SK-N-MC (cell line): ENCODE measurements at regions not wholly inside any gene's neighbourhood (a gene's known extent, or its start where the extent isn't known, plus 50 kb on each side); places are given as distances from the start of the nearest gene placed in this dataset.

Source experiments
- DNase-seq: peaks from one replicate; pipeline ENCODE4 v3.0.0-alpha.2; 2011; ENCODE audit warnings: low read depth, low spot score
- H3K27ac ChIP-seq: fragments of 200-600 bp; sonication (generic); 2 replicates; pipeline ENCODE4 v1.5.1; 2016; ENCODE audit warnings: mixed run types
- H3K36me3 ChIP-seq: fragments of 200-600 bp; sonication (generic); 2 replicates; pipeline ENCODE4 v1.6.1; 2017; ENCODE audit warnings: antibody characterized with exemption, low read length, mixed read lengths; ENCODE audit not compliant: insufficient read depth
- H3K4me3 ChIP-seq: fragments of 200-600 bp; sonication (generic); 2 replicates; pipeline ENCODE4 v1.5.1; 2016
- H3K9ac ChIP-seq: fragments of 200-600 bp; sonication (generic); 2 replicates; pipeline ENCODE4 v1.8.0; 2017; ENCODE audit warnings: mixed run types, mixed read lengths; ENCODE audit not compliant: insufficient read length
- H3K9me3 ChIP-seq: fragments of 200-600 bp; sonication (generic); 2 replicates; pipeline ENCODE4 v1.6.1; 2017; ENCODE audit warnings: low read depth, mild to moderate bottlenecking, antibody characterized with exemption, low read length, moderate library complexity, mixed read lengths
- EZH2 ChIP-seq: fragments of 200-600 bp; sonication (generic); IDR thresholded peaks from one replicate; pipeline ENCODE4 v1.6.1; 2017; ENCODE audit warnings: antibody characterized with exemption
- FOXP2 ChIP-seq: optimal IDR thresholded peaks from 2 replicates; pipeline ENCODE3; 2011; ENCODE audit warnings: mild to moderate bottlenecking, moderate library complexity; ENCODE audit not compliant: insufficient read depth; ENCODE audit errors: extremely low read length, control extremely low read depth
- POLR2AphosphoS5 ChIP-seq: IDR thresholded peaks from 2 replicates; pipeline ENCODE4 v1.6.1; 2012; ENCODE audit warnings: mild to moderate bottlenecking, low read depth, low read length, borderline replicate concordance

DNA sequence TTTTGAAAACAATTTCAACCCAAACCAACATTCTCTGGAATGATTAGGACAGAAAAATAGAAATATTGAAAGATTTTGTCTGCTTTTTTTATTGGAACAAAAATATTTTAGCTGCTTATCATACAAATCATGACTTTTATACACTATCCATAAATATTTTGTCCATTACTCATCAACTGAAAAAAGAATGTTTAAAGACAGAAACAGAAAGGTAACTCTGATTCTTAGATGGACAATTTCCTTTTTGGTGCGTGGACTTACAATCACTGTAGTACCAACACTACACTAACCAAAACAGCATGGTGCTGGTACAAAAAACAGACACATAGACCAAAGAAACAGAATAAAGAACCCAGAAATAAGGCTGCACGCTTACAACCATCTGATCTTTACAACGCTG, 582.8 kb upstream of the CCDC54 start:
- no peak for DNase-seq
- Histone ChIP-seq H3K27ac (no peak overlapping the region), H3K9me3 (peaks cover 3% of the 10 kb centered on the region; the same call in 1 of the 2 replicates), H3K4me3 (no peak overlapping the region), H3K9ac (no peak overlapping the region), H3K36me3 (no peaks in the 10 kb centered on the region)
- TF ChIP-seq FOXP2, result no peak
- TF ChIP-seq EZH2, result no peak
- TF ChIP-seq POLR2AphosphoS5, result no peak

DNA sequence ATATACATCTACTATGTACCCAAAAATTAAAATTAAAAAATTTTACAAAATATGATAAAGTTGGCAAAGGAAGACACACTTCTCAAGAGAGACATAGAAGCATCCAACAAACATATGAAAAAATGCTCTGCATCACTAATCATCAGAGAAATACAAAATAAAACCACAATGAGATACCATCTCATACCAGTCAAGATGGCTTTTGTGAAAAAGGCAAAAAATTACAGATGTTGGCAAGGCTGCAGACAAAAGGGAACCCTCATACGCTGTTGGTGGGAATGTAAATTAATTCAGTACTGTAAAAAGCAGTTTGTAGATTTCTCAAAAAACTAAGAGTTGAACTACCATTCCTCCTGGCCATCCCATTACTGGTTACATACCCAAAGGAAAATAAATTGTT, 581.7 kb upstream of the CCDC54 start:
- Histone ChIP-seq H3K36me3 (no peaks in the 10 kb centered on the region), H3K9me3 (peaks cover 3% of the 10 kb centered on the region; the same call in 1 of the 2 replicates), H3K27ac (no peak overlapping the region), H3K4me3 (no peak overlapping the region), H3K9ac (no peak overlapping the region)
- DNase-seq, result no peak
- no peak for TF ChIP-seq POLR2AphosphoS5
- no peak for TF ChIP-seq FOXP2
- no peak for TF ChIP-seq EZH2

DNA sequence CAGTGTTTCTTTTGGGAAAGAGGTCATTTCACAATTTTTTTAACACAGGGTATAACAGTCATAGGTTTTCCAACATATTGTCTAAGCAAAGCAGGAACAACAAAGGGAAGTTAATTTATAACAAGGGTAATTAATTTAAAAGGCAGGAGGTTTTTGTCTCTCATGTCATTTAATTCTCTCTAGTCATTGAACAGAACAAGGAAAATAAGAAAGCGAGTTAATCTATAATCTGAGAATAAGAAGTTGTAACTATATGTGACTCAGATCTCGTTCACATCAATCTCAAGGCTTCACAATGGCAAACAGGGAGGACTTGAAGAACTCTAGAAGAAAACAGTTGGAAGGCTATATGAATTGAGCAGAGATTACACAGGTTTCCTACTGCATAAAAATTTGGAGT, 579.8 kb upstream of the CCDC54 start:
- Histone ChIP-seq H3K9ac (no peak overlapping the region), H3K27ac (no peak overlapping the region), H3K4me3 (no peak overlapping the region), H3K9me3 (peaks cover 3% of the 10 kb centered on the region; the same call in 1 of the 2 replicates), H3K36me3 (no peaks in the 10 kb centered on the region)
- DNase-seq, result no peak
- TF ChIP-seq POLR2AphosphoS5 (no peak), FOXP2 (no peak), EZH2 (no peak)

DNA sequence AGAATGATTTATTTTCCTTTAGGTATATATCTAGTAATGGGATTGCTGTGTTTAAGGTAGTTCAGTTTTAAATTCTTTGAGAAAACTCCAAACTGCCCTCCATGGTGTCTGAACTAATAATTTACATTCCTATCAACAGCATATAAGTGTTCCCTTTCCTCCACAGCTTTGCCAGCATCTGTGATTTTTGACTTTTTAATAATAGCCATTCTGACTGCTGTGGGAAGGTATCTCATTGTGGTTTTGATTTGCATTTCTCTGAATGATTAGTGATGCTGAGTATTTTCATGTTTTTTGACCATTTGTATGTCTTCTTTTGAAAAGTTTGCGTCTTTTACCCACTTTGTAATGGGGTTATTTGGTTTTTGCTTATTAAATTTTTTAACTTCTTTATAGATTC, 571.6 kb upstream of the CCDC54 start:
- Histone ChIP-seq H3K4me3 (no peak overlapping the region), H3K9ac (no peak overlapping the region), H3K27ac (no peak overlapping the region), H3K9me3 (no peaks in the 10 kb centered on the region), H3K36me3 (no peaks in the 10 kb centered on the region)
- TF ChIP-seq FOXP2 (no peak), EZH2 (no peak), POLR2AphosphoS5 (no peak)
- no peak for DNase-seq

DNA sequence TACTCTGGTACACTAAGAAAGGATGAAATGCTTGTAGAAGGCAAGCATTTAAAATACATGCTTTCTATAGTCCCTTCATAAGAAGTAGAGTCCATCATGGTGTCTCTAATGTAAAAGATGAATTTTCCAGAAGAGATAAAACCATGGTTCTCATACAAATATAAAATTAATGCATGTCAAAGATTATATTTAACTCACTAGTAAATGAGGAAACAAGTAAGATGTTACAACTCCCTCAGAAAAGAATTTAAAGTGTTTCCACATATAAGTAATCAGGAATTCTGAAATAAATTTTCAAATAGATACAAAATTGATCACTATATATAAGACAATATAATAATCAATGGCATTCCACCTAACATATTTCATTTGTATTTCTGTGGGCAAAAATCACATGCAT, 570.3 kb upstream of the CCDC54 start:
- TF ChIP-seq FOXP2, result no peak
- TF ChIP-seq EZH2, result no peak
- no peak for TF ChIP-seq POLR2AphosphoS5
- no peak for DNase-seq
- no peaks in the 10 kb centered on the region for H3K36me3 ChIP-seq
- no peak overlapping the region for H3K27ac ChIP-seq
- H3K4me3 ChIP-seq, result no peak overlapping the region
- no peak overlapping the region for H3K9ac ChIP-seq
- H3K9me3 ChIP-seq, result no peaks in the 10 kb centered on the region

DNA sequence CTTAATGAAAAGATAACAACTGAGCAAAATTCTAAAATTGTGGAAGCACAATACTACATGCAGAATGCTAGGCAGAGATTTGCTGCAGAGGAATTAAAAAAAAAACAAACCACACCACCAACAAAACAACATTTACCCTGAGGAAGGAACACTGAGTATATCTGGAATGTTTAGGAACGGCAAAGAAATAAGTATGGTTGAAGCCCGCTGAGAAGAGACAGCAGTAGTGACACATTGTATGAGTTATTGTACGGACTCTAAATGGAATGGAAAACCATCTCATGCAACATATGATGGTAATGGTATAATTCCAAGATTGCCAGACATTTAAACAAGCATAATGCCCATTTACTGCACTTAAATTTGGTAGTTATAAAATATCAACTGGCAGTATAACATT, 568.2 kb upstream of the CCDC54 start:
- H3K9ac ChIP-seq, result no peak overlapping the region
- H3K36me3 ChIP-seq, result no peaks in the 10 kb centered on the region
- DNase-seq, result no peak
- no peak for TF ChIP-seq FOXP2
- no peak for TF ChIP-seq POLR2AphosphoS5
- no peak for TF ChIP-seq EZH2
- H3K27ac ChIP-seq, result no peak overlapping the region
- no peak overlapping the region for H3K4me3 ChIP-seq
- H3K9me3 ChIP-seq, result no peaks in the 10 kb centered on the region

DNA sequence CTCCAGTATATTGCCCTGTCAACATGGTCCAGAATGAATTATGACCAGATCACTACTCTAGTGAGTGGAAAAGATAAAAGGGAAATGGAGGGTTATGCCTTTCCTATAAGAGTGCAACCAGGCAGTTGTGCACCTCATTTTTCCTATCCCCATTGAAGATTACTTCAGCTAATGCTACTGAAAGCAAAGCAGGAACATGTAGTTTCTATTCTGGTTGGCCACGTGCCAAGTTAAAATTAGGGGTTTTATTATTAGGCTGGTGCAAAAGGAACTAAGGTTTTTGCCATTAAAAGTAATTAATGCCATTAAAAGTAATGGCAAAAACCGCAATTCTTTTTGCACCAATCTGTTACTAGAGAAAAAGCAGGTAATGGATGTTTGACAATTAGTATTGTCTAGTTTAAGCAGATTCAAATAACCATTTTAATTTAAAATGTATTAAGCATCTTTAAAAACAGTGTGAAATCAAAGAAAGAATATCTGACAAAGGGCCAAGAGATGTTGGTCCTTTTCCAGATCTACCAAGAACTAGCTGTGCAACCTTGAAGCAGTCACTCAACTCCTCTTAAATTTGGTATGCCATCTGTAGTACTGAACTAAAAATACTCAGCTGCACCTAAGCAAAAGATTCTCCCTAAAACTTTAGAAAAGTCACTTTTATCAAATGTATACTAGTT, 567.5 kb upstream of the CCDC54 start:
- no peak overlapping the region for H3K27ac ChIP-seq
- no peak overlapping the region for H3K4me3 ChIP-seq
- no peaks in the 10 kb centered on the region for H3K36me3 ChIP-seq
- DNase-seq, result no peak
- no peak overlapping the region for H3K9ac ChIP-seq
- no peak for TF ChIP-seq FOXP2
- no peak for TF ChIP-seq EZH2
- no peak for TF ChIP-seq POLR2AphosphoS5
- H3K9me3 ChIP-seq, result no peaks in the 10 kb centered on the region

DNA sequence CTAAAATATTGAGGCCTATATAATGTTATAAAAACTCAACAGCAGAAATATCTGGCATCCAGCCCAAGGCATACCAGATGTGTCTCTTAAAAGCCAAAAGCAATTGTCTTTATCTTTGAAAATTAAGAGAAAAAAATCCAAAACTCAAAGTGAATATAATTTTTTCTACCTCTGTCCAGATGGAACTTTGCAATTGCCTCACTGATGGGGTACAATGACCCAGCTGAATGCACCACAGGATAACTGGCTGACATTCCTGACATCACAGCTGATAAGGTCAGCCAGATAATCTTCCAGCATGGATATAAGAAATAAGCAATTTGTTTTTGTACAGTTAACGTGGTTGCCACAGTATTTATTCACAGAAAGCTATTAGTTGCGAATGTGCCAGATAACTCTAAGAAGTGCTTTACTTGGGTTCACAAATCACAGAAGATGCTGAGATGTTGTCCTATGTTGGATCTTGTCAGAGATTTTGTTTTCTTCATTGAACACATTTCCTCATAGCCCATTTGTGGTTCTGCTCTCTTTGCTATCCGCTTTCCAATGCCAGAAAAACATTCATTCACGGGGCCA, 566.9 kb upstream of the CCDC54 start:
- no peak for DNase-seq
- H3K36me3 ChIP-seq, result no peaks in the 10 kb centered on the region

DNA sequence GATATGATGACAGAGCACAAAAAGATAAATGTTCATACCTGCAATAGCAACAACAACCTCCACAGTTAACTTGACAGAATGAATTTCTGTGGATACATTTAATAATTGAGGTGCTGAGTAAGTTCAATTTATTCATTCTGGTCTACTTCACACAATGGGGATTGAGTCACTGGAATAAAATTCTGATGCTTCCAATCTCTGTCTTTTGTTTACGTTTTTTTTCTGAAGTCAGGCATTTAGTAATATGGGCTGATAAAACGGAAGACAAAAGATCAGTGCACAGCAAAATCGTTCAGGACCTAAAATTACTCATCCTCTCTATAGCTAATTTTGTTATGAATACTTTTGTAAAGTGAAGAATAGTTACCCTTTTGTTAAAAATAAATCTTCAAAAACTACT, 565.9 kb upstream of the CCDC54 start:
- no peak overlapping the region for H3K9ac ChIP-seq
- no peak for DNase-seq
- H3K9me3 ChIP-seq, result no peaks in the 10 kb centered on the region
- no peak overlapping the region for H3K27ac ChIP-seq
- H3K4me3 ChIP-seq, result no peak overlapping the region
- TF ChIP-seq EZH2 (no peak), POLR2AphosphoS5 (no peak), FOXP2 (no peak)
- no peaks in the 10 kb centered on the region for H3K36me3 ChIP-seq

More for the DNA sequence above, 566.9 kb upstream of the CCDC54 start:
- Histone ChIP-seq H3K9ac (no peak overlapping the region), H3K27ac (no peak overlapping the region), H3K9me3 (no peaks in the 10 kb centered on the region), H3K4me3 (no peak overlapping the region)
- TF ChIP-seq FOXP2 (no peak), POLR2AphosphoS5 (no peak), EZH2 (no peak)
